GM20431 (cell line): ENCODE measurements at regions not wholly inside any gene's neighbourhood (a gene's known extent, or its start where the extent isn't known, plus 50 kb on each side); places are given as distances from the start of the nearest gene placed in this dataset.
"Not testable (repeated sequence)": the region's sequence is repeated elsewhere in the genome, so short reads cannot be mapped to it uniquely, and the experiment has no call there.

Experiments
- in situ Hi-C: fragments of 300-500 bp; cut with MseI, MboI; formaldehyde crosslinking; loops from one replicate; pipeline ENCODE4 v1.15.0; 2020; ENCODE audit warnings: low sequenced_read_pairs; ENCODE audit not compliant: unreplicated experiment

DNA sequence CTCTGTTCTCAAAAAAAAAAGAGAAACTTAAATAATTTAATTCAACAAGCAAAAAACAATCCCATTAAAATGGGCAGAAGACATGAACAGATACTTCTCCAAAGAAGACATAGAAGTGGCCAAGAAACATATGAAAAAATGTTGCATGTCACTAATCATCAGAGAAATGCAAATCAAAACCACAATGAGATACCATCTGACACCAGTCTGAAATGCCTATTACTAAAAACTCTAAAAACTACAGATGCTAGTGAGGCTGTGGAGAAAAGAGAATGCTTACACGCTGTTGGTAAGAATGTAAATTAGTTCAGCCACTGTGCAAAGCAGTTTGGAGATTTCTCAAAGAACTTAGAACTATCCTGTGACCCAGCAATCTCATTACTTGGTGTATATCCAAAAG is 382.9 kb downstream of the OTOL1 start:
- in situ Hi-C loops = no loop called here

DNA sequence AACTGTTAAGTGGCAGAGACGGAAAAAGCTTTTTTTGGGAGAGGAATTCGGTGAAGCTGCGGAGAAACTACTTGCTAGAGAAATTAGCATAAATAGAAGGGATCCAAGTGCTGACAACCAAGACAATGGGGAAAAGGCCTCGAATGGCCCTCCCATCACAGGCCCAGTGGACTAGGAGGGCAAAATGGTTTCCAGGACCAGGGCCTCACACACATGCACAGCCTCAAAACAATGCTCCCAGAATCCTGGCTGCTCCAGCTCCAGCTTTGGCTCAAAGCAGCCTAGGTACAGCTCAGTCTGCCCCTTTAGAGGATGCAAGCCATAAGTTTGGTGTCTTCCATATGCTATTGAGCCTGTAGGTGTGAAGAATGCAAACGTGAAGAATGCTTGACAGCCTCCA is 388.2 kb downstream of the OTOL1 start:
- in situ Hi-C loops = no loop called here

DNA sequence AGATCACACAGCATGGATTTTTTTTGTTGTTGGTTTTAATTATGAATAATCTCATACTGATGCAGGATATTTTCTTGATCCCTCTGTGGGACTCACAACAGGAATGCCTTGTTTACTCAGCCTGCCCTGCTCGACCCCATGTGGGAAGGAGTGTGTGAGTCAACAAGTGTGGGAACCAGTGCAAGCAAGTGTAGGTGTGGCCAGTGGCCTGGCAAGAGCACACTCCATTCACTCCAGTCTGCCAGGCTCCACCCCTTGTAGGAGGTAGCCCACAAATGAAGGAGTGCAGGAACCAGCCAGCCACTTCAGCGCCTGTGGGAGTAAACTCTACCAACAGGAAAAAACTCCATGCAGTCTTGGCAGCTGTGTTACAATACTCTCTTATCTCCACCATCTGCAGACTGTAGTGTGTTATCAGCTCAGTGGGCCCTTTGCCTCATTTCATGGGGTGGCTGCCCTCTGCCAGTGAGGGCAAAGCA is 393.6 kb downstream of the OTOL1 start:
- in situ Hi-C loops = no loop called here

DNA sequence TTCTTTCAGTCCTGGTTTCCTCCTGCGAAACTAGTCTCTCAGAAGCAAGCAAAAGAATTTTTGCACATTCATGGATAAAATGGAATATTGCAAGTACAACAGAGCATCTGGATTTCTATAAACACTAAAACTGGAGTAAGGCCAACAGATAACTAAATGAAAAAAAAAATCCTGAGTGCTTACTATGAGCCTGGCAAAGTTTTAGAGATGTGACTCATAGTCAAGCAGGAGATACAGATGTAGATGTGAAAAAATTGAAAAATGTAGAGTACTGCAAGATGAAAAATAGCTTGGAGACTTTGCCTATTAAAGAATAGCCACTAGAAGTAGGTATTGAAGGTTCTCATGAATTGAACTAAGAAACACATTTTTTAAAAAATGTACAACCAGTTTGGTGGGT is 397.4 kb downstream of the OTOL1 start:
- in situ Hi-C loops = no loop called here

DNA sequence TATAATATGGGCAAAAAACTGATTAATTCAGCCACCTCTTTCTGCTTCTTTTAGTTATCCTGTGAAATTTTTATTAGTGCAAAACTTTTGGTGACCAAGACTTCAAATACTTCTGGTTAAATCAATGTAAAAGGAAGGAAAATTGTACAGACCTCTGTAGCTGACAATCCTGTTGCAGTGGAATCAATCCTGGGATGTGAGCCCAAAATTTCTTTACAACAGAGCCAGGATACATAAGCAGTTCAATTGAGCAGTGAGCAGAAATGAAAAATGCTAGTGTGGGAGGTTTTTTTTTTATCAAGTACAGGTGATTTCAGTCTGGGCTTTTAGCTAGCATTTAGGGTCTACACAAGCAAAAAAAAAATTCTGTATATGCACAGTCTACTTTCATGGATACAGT is 398.0 kb downstream of the OTOL1 start:
- in situ Hi-C loops = no loop called here

DNA sequence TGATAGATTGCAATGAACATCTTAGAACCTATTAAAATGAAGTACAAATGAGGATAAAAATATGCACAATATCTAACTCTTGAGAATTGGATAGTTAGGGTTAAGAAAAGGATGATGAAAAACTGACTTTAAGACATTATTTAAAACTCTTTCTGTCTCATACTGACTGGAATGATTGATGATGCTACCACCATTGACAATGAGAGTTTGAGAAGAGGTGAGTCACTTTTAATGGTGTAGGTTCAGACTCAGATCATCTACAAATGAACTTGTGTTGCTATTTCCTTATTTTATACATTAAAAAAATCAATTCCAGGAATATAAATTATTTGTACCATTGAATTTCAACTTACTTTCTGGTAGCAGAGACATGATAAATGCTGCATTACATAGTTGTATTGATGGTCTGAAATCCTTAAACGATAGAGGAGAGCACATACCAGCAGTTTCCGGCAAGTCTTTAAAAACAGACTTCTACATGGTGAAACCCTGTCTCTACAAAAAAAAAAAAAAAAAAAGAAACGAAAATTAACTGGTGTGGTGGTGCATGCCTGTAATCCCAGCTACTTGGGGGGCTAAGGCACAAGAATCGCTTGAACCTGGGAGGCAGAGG is 409.0 kb downstream of the OTOL1 start:
- in situ Hi-C loops = no loop called here

DNA sequence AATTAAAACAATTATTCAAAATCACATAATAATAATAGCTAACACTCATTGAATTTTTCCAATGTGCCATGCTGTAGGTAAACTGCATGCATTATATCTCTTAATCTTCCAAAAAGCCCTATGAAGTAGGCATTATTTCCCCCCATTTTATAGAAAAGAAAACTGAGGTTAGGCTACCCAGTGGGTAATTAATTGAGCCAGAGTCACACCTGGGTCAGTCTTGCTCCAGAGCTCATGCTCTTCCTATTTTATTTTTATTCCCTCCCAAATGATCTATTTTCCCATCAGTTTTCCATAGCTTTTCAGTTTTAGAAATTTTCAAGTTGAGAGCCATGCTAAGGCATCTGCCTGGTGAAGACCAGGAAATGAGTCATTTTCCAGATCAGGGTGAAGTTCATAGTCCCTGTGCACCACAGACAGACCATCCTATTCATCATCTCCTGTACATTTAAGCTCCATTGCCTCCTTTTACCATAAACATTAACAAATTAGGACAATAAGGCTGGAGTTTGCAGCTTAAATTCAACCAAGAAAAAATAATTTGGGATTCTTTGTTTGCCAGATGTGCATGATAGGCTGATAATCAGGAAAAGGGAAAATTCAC is 417.3 kb downstream of the OTOL1 start:
- in situ Hi-C loops = no loop called here

DNA sequence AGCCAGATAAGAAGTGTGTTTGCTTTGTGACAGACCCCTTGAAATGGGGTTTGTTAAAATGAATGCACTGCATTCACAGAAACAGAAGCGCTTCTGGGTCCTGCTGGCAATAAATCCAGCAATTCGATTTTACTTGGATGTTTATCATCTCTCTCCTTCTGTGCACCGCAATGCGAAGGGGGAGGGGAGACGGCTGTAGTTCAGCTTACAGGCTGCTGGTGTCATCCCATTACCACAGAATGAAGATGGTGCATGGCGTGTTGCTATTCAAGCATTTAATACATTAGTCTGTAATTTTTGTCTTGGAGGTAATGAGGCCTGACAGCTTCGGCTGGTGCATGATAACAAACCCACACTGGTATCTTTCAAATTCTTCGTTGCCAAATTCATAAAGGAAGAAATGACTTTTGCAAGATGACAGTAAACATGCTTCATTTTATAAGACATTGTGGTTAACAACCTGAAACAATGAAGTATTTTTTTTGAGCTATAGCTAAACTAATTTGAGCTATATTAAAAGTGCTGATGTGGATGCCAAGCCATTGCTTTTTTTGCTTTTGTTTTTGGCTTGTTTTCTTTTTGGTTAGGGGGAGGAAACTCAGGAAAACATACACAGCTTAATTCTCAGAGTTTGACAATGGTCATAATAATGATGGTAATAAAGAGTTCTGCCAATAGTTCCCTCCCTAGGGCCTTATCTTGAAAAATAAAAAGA is 418.3 kb downstream of the OTOL1 start:
- in situ Hi-C loops = no loop called here

DNA sequence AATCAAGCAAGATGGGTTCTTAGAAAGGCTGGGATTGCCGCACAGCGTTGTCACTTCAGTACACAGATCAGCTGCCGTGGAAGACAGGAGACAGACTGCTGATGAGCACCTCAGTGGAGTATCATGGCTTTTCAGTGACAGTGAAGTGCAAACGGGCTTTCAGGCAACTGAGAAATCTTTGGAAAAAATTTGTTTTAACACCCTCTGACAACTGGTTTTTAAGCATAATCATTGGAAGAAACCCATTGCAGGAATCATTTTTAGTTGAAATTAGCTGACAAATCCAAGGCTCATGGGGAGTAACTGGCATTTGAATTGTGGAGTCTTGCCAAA is 418.8 kb downstream of the OTOL1 start:
- in situ Hi-C loops = no loop called here

DNA sequence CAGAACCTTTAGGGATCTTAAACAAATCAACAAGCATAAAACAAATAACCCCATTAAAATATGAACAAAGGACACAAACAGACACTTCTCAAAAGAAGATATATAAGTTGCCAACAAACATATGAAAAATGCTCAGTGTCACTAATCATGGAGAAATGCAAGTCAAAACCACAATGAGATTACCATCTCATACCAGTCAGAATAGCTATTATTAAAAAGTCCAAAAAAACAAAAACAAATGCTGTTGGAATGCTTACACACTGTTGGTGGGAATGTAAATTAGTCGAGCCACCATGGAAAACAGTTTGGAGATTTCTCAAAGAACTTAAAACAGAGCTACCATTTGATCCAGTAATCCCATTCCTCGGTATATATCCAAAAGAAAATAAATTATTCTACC is 423.6 kb downstream of the OTOL1 start:
- in situ Hi-C loops = no loop called here

DNA sequence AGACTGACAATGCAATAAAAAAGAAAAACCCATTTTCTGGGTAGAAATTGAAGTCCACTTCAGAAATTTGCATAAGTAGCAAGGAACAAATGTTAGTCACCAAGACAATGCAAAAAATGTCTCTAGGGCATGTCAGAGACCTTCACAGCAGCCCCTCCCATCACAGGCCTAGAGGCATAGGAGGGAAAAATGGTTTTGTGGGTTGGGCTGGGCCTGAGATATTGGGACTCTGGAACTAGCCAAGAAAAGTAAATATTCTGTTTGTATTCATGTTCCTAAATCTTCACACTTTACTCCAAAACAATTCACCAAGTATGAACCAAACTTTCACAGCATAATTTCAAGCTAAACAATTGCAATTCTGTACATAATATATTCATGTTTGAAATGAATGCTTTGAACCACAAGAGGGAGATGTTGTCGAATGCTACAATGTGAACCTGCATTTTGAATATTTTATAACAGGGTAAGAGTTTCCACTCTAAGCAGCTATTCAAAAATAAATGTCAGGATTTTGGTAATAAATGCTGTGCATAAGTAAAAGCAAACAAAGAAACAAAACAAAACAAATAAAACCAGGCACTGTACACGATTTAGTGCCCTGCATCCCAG is 429.2 kb downstream of the OTOL1 start:
- in situ Hi-C loops = no loop called here

DNA sequence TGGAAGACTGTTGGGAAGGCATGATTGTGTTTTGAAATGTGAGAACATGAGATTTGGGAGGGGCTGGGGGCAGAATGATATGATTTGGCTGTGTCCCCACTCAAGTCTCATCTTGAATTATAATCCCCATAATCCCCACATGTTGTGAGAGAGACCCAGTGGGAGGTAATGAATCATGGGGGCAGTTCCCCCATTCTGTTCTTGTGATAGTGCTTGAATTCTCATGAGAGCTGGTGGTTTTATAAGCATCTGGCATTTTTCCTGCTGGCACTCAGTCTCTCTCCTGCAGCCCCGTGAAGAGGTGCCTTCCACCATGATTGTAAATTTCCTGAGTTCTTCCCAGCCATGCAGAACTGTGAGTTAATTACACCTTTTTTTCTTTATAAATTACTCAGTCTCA is 430.5 kb downstream of the OTOL1 start:
- in situ Hi-C loops = no loop called here

DNA sequence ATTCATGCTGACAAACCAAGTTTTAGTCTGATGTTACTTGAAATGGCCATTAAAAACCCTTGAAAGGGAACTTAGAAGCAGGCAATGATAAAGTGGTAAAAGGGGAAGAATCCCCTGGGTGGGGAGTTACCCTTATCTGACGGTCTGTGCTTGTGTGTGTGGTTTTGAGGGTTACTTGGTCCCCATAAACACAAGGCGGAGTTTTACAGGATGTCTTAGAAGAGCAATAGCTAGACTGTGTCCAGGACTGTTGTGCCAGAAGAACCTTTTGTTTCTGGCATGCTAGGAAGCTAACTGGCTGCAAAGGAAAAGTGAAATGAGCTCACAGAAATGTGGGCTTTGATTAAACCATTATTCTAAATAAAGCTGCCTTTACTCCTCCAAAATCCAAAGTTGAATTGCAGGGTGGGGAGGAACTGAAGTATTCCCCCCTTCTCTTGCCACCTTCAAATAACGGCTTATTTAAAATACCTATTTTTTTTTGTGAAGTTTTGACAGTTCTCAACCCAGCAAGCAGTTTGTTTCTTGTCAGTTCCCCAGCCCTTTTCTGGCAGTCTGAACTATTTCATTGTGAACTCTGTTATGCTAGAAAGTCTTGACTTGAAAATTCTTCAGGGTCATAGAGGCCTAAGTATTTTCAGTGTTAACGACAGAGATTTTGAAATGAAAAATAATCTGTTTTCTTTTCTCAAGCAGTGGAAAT is 443.5 kb downstream of the OTOL1 start:
- in situ Hi-C loops = no loop called here

DNA sequence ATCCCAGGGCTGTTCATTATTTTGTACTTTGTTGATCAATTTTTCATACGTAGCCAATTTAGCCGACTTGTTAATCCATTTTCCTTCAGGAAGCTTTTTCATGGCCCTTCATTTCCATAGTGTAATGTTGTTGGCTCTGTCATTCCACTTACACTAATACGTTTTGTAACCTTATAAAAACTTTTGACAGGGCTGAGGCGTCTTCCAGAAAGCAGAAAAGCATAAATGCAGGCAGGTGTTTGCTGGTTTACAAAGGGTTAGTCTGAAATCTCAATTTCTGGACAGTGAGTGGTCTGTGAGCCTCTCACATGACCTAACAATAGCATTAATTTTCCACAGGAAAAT is 444.0 kb downstream of the OTOL1 start:
- in situ Hi-C loops = no loop called here

DNA sequence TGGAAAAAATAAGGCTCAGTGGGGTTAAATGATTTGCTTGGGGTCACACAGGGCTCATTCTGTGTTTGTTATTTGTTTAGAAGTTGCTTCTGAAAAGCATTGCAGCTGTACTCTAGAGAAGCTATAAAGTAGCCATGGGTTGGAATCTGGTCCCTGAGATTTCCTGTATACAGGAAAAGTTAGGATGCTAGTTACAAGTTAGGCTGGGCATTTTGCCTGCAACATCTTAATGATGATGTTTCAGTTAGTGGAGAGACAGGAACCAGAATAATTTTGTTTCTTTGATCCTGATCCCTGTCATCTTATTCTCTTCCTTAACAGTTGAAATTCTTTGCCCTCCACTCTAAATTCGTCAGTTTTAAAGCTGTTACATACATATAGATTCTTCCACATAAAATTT is 445.3 kb downstream of the OTOL1 start:
- in situ Hi-C loops = no loop called here

DNA sequence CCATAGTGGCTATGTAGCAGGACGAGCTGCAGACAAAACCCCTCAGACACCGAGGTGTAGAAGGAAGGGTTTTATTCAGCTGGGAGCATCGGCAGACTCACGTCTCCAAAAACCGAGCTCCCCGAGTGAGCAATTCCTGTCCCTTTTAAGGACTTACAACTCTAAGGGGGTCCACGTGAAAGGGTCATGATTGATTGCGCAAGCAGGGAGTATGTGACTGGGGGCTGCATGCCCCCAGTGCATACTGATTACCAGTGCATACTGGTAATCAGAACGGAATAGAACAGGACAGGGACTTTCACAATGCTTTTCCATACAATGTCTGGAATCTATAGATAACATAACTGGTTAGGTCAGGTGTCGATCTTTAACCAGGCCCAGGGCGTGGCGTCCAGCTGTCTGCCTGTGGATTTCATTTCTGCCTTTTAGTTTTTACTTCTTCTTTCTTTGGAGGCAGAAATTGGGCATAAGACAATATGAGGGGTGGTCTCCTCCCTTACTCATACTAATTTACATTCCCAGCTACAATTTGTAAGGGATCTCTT is 447.3 kb downstream of the OTOL1 start:
- in situ Hi-C loops = not testable (repeated sequence)

DNA sequence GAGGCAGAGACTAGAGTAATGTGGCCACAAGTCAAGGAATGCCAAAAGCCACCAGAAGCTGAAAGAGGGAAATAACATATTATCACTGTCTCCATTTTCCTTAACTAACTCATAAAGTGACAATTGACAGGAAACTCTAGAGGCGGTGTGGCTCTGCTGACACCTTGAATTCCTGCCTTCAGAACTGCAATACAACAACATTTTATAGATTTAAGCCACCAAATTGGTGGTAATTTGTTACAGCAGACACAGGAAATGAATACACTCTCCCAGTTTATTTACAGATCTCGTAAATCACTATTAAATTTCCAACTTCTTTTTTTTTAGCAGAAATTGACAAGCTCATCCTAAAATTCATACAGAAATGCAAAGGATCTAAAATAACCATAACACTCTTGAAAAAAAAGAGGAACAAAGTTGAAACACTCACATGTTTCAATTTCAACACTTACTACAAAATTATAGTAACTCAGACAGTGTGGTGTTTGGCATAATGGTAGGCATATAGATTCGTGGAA is 449.9 kb downstream of the OTOL1 start:
- in situ Hi-C loops = no loop called here

DNA sequence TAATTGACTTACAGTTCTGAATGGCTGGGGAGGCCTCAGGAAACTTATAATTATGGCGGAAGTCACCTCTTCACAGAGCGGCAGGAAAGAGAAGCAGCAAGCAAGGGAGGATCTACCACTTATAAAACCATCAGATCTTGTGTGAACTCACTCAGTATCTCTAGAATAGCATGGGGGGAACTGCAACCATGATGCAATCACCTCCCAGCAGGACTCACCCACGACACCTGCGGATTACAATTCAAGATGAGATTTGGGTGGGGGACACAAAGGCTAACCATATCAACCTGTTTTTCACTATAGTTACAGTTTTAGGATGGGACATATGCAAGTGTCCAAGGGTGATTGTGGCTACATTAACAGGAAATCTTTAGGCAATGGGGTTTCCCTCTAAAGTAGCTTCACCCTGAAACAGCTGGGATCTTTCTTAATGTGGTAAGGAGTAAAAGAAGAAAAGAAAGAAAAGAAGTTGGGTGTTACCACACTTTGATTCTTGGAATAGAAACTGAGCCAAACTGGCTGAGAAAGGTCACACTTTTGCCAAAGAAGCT is 453.8 kb downstream of the OTOL1 start:
- in situ Hi-C loops = no loop called here

DNA sequence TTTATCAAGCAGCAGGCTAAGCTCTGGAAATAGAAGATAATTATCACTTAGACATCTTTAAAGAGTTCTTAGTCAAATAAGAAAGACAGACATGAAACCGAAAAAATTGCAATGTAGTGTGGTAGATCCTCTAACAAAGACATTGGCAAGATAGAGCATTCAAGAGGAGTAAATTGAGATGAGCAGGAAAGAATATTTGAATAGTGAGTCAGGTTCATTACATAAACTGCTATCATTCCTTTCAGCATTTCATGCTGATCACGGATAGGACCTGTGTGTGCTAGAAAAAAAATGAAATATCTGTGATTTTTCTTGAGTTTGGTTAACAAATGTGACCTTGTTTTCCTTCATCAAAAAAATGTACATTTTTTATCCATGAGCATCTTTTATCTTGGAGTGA is 460.9 kb downstream of the OTOL1 start:
- in situ Hi-C loops = no loop called here

DNA sequence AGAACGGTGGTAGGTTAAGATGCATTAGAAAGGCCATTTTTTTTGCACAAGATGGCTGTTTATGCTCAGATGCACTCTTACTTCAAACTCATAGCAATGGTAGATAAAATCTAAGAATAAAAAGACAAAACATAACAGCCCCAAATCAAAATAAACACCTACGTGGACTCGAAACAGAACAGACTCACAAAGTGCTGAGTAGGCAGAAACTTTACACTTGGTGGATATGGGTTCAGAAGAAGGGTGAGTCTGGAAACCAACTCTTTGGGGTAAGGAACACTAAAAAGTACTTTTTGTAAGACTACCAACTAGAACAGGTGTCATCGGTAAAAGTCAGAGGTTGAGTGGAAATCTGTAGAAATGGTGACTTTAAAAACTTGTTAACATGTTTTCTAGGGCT is 468.2 kb downstream of the OTOL1 start:
- in situ Hi-C loops = no loop called here
